Kidney capillary endothelial cell (primary cell): ENCODE measurements at regions not wholly inside any gene's neighbourhood (a gene's known extent, or its start where the extent isn't known, plus 50 kb on each side); places are given as distances from the start of the nearest gene placed in this dataset.

Experiments used
- DNase-seq: peaks from one replicate; pipeline ENCODE4 v3.0.0-alpha.2; 2018; ENCODE audit warnings: low spot score

DNA sequence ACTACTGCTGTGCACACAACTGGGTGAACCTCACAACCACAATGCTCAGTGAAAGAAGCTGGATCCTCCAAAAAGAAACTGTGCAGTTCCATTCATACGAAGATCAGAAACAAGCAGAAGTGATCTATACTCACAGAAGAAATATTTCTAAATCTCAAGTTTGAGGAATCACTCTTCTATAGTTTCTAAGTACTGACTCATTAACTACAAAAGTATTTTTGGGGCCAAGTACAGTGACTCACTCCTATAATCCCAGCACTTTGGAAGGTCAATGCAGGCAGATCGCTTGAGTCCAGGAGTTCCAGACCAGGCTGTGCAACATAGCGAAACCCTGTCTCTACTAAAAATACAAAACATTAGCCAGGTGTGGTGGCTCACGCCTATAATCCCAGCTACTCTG, 51.3 kb upstream of the RELL1 start:
- DNase-seq, result no peak
